Right renal pelvis (tissue), 4 donors: ENCODE measurements at regions not wholly inside any gene's neighbourhood (a gene's known extent, or its start where the extent isn't known, plus 50 kb on each side); places are given as distances from the start of the nearest gene placed in this dataset.

Experiments
- DNase-seq, 4 donors: peaks; one replicate each; pipeline ENCODE4 v3.0.0-alpha.2; 2013; ENCODE audit warnings: low read depth in 4 of 4, low spot score in 3 of 4, missing footprints in 1 of 4

GRCh38 chr20:1798982-1799381 lies 96.2 kb upstream of the SIRPA start:
- no peak for DNase-seq

- no peak for DNase-seq
Measured at GRCh38 chr20:1793821-1794220, 101.4 kb upstream of the SIRPA start.

GRCh38 chr20:1792274-1792673 lies 102.9 kb upstream of the SIRPA start:
- DNase-seq = no peak

- no peak for DNase-seq
Measured at GRCh38 chr20:1790386-1790785, 104.8 kb upstream of the SIRPA start.

- DNase-seq = no peak
Measured at GRCh38 chr20:1788044-1788443, 107.2 kb upstream of the SIRPA start.

GRCh38 chr20:1786486-1786885 lies 108.7 kb upstream of the SIRPA start:
- DNase-seq = no peak

- no peak for DNase-seq
Measured at GRCh38 chr20:1784586-1784985, 110.6 kb upstream of the SIRPA start.

- no peak for DNase-seq
Measured at GRCh38 chr20:1783245-1783644, 112.0 kb upstream of the SIRPA start.

- DNase-seq = no peak
Measured at GRCh38 chr20:1782181-1782580, 113.0 kb upstream of the SIRPA start.

GRCh38 chr20:1779567-1779966 lies 115.6 kb upstream of the SIRPA start:
- no peak for DNase-seq

GRCh38 chr20:1778338-1778737 lies 116.9 kb upstream of the SIRPA start:
- DNase-seq = no peak

GRCh38 chr20:1777476-1777820 lies 117.8 kb upstream of the SIRPA start:
- no peak for DNase-seq

GRCh38 chr20:1776681-1777475 lies 118.3 kb upstream of the SIRPA start:
- peak; percentile 81 to 92 (median 86) for DNase-seq

GRCh38 chr20:1775117-1775516 lies 117.5 kb upstream of the SIRPG start:
- DNase-seq = no peak

- DNase-seq = no peak
Measured at GRCh38 chr20:1774479-1774878, 116.9 kb upstream of the SIRPG start.

GRCh38 chr20:1773816-1774215 lies 116.2 kb upstream of the SIRPG start:
- DNase-seq = no peak

GRCh38 chr20:1769491-1769890 lies 111.9 kb upstream of the SIRPG start:
- no peak for DNase-seq

GRCh38 chr20:1766731-1767130 lies 109.2 kb upstream of the SIRPG start:
- no peak for DNase-seq

- peak in 2 of 4 donors; percentile 66 to 67 for DNase-seq
Measured at GRCh38 chr20:1764136-1765033, 106.8 kb upstream of the SIRPG start.

GRCh38 chr20:1761598-1761997 lies 104.0 kb upstream of the SIRPG start:
- DNase-seq = no peak

GRCh38 chr20:1761116-1761515 lies 103.5 kb upstream of the SIRPG start:
- no peak for DNase-seq

GRCh38 chr20:1758765-1759164 lies 101.2 kb upstream of the SIRPG start:
- DNase-seq = no peak
